Epithelial cell of esophagus (primary cell): ENCODE measurements at regions not wholly inside any gene's neighbourhood (a gene's known extent, or its start where the extent isn't known, plus 50 kb on each side); places are given as distances from the start of the nearest gene placed in this dataset.

Experiments used
- DNase-seq: peaks from one replicate; pipeline ENCODE4 v3.0.0; 2010; ENCODE audit warnings: low read depth
- H3K4me3 ChIP-seq: 2 replicates; pipeline ENCODE4 v1.5.1; 2011; ENCODE audit warnings: mild to moderate bottlenecking, low read length, control low read depth
- TF ChIP-seq, protein P1 (sequence below): IDR thresholded peaks from 2 replicates; pipeline ENCODE4 v1.5.1; 2011; ENCODE audit warnings: low read depth, mild to moderate bottlenecking, low read length, control low read depth, inconsistent platforms; ENCODE audit not compliant: insufficient read depth; ENCODE audit errors: missing control alignments

GRCh38 chr12:40598073-40598472 is 94.2 kb upstream of the CNTN1 start:
- H3K4me3 ChIP-seq, result no peak overlapping the region
- TF ChIP-seq, protein P1, sequence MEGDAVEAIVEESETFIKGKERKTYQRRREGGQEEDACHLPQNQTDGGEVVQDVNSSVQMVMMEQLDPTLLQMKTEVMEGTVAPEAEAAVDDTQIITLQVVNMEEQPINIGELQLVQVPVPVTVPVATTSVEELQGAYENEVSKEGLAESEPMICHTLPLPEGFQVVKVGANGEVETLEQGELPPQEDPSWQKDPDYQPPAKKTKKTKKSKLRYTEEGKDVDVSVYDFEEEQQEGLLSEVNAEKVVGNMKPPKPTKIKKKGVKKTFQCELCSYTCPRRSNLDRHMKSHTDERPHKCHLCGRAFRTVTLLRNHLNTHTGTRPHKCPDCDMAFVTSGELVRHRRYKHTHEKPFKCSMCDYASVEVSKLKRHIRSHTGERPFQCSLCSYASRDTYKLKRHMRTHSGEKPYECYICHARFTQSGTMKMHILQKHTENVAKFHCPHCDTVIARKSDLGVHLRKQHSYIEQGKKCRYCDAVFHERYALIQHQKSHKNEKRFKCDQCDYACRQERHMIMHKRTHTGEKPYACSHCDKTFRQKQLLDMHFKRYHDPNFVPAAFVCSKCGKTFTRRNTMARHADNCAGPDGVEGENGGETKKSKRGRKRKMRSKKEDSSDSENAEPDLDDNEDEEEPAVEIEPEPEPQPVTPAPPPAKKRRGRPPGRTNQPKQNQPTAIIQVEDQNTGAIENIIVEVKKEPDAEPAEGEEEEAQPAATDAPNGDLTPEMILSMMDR, result no peak
- DNase-seq, result no peak

DNA sequence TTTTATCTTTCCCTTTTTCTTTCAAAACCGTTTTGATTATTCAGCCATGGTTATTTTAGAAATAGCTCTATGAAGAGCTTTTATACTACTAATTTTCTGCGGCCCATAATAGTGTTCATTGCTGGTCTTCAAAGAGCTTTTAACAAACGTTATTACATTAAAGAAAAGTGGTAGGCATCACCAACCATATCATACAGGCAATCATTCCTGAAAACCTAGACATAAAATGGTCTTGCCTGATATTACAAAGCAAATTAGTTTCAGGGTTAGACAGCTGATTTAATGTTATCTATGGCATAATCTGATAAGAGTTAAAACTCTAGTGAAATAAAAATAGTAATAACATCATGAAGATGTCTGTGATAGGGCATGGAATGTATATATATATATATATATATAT is 89.7 kb upstream of the CNTN1 start:
- H3K4me3 ChIP-seq, result no peak overlapping the region
- TF ChIP-seq, protein P1, result no peak
- DNase-seq, result no peak

DNA sequence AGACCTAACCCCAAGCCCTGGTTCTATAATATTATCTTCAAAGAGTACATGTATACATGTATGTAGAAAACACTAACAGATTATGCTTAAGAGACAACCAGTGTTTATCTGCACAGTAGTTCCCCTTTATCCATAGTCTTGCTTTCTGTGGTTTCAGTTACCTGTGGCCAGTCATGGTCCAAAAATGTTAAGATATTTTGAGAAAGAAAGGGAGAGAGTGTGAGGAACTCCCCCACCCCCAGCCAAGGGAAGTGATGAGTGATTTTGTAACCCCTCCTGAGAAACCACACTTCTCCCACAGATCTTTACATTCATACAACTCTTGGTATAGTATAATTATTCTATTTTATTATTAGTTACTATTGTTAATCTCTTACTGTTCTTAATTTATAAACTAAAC is 77.3 kb upstream of the CNTN1 start:
- no peak overlapping the region for H3K4me3 ChIP-seq
- peak; percentile 10 for DNase-seq
- TF ChIP-seq, protein P1, result no peak

DNA sequence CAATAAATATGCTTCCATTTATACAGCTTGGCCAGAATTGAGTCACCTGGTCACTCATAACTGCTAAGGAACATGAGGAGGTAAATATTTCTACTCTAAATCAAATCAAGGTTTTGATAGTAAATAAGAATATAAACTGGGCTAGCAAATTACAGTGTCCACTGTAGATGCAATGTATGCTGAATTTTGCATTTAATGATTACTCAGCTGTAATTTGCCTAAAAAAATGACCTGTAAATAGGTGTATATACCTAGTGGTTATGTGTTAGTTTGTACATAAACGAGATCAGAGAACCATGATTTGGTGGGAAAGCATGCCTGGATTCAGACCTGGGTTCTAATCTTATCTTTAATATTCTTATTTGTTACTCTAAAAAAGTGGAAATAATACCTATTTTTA is 76.6 kb upstream of the CNTN1 start:
- TF ChIP-seq, protein P1, result no peak
- H3K4me3 ChIP-seq, result no peak overlapping the region
- DNase-seq, result no peak

DNA sequence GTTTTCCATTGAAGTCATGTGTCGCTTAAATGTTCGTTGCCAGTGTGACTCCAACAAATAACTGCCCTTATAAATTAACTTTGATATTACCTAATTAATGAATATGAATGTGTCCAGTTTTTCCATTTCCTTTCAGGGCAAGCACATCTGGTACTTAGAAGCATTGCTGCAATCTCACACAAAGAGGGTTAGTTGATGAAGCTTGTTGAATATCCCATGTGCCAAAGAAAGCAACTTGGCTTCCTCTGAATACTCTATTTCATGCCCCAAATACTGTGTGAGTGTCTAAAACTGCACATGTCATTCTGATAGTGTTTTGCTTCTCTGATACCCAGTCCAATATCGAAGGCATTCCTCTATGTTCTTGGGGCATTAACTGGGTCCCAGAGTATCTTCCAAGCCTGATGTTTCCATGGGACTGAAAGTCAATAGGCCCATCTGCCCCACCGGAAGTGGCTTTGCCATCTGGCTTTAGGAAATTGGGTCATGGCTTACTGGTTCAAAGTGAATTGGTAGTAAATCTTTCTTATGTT is 75.8 kb upstream of the CNTN1 start:
- TF ChIP-seq, protein P1, result no peak
- H3K4me3 ChIP-seq, result no peak overlapping the region
- DNase-seq, result no peak

GRCh38 chr12:40618636-40619035 is 73.6 kb upstream of the CNTN1 start:
- no peak overlapping the region for H3K4me3 ChIP-seq
- TF ChIP-seq, protein P1, result no peak
- no peak for DNase-seq

GRCh38 chr12:40620564-40621019 is 71.6 kb upstream of the CNTN1 start:
- DNase-seq, result no peak
- no peak overlapping the region for H3K4me3 ChIP-seq
- TF ChIP-seq, protein P1, result no peak
